Stimulated activated naive CD4-positive, alpha-beta T cell (primary cell): ENCODE measurements at regions not wholly inside any gene's neighbourhood (a gene's known extent, or its start where the extent isn't known, plus 50 kb on each side); places are given as distances from the start of the nearest gene placed in this dataset.

Experiments used
- DNase-seq, 6 experiments: peaks; one replicate each; lab custom pipeline; 2025; lab: John Stamatoyannopoulos, UW

GRCh38 chr21:41076064-41076463 lies 91.9 kb upstream of the BACE2 start:
- DNase-seq = no peak

GRCh38 chr21:41079159-41079558 lies 88.8 kb upstream of the BACE2 start:
- DNase-seq = no peak

GRCh38 chr21:41080485-41081121 lies 87.4 kb upstream of the BACE2 start:
- DNase-seq = no peak

GRCh38 chr21:41086569-41086968 lies 81.4 kb upstream of the BACE2 start:
- DNase-seq = no peak

- no peak for DNase-seq
Observed at GRCh38 chr21:41090981-41091380, 77.0 kb upstream of the BACE2 start.

GRCh38 chr21:41091616-41092015 lies 76.3 kb upstream of the BACE2 start:
- DNase-seq = no peak

- no peak for DNase-seq
Observed at GRCh38 chr21:41092312-41092711, 75.6 kb upstream of the BACE2 start.

- no peak for DNase-seq
Observed at GRCh38 chr21:41095983-41096382, 72.0 kb upstream of the BACE2 start.

- DNase-seq = no peak
Observed at GRCh38 chr21:41098076-41098475, 69.9 kb upstream of the BACE2 start.

GRCh38 chr21:41098481-41099042 lies 69.4 kb upstream of the BACE2 start:
- DNase-seq = no peak

GRCh38 chr21:41100826-41101550 lies 67.0 kb upstream of the BACE2 start:
- no peak for DNase-seq

- DNase-seq = no peak
Observed at GRCh38 chr21:41102281-41102680, 65.7 kb upstream of the BACE2 start.

- no peak for DNase-seq
Observed at GRCh38 chr21:41107602-41108001, 60.4 kb upstream of the BACE2 start.

- no peak for DNase-seq
Observed at GRCh38 chr21:41108668-41109585, 59.0 kb upstream of the BACE2 start.

GRCh38 chr21:41110161-41110560 lies 57.8 kb upstream of the BACE2 start:
- DNase-seq = no peak

GRCh38 chr21:41110664-41111063 lies 57.3 kb upstream of the BACE2 start:
- DNase-seq = no peak

- no peak for DNase-seq
Observed at GRCh38 chr21:41111681-41112080, 56.3 kb upstream of the BACE2 start.

- peak in 2 of 6 experiments; percentile 31 to 42 for DNase-seq
Observed at GRCh38 chr21:41112740-41113692, 54.9 kb upstream of the BACE2 start.

- DNase-seq = no peak
Observed at GRCh38 chr21:41115851-41116250, 52.1 kb upstream of the BACE2 start.
